Fibroblast of skin of left biceps (primary cell): ENCODE measurements at regions not wholly inside any gene's neighbourhood (a gene's known extent, or its start where the extent isn't known, plus 50 kb on each side); places are given as distances from the start of the nearest gene placed in this dataset.
A peak's percentile ranks its signal among the peaks of the same experiment; 100 is the strongest.

Experiments used
- DNase-seq, 2 experiments: peaks; one replicate each; pipeline ENCODE4 v3.0.0-alpha.2; 2013; ENCODE audit warnings: low read depth in 2 of 2

DNA sequence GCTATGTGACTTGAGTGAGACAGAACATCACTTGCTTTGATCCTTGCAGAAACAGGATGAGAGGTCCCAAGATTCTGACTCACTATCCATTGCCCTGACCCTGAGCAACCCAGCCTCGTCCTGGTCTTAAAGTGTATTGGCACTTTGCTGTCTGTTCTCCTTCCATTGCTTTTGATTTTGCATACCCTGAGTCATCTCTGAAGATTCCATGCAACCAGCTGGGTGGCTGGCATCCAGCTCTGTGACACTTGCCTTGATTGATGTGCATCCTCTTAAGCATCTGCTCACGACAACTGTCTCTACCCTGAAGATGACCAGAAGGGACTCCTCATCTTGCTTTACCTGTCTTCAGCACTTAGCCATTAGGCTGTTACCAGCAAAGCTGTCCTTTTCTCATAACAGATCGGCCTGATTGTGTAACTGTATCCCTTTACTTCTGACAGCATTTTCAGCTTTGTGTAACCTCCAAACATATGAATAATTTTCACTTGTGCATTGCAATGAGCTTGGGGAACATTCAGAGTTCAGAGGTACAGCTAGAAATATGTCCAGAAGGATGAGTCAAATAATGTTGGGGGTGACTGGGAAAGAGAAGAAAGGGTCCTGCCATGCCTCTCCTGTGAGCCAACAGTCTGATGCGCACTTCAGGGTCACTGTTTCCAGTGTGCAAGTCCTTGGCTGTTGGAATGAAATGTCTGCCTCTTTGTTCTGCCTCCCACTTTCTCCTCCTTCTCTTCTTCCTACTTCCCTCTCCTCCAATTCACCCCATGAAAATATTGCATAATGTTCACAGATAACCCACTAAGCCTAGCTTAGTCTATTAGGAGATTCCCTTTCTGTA is 249.7 kb upstream of the OSR1 start:
- peak in 1 of 2 experiments; percentile 54 for DNase-seq

DNA sequence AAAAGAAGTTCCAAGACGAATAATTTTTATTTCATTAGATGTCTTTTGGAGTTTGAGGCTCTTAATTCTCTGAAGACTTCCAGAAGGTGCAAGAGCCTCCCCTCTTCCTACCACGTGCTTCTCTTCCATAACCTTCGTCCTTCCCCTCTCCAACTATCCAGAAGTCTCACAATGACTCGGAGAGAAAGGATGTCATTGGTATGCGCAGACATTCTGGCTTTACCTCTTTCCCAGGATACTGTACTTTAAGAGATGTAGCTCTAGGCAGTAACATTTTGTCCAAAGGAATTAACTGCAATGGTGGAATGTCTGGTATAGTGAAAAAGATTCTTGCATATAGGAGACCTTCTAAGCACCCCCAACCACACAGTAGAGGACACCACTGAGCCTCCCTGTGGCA is 249.0 kb upstream of the OSR1 start:
- no peak for DNase-seq

DNA sequence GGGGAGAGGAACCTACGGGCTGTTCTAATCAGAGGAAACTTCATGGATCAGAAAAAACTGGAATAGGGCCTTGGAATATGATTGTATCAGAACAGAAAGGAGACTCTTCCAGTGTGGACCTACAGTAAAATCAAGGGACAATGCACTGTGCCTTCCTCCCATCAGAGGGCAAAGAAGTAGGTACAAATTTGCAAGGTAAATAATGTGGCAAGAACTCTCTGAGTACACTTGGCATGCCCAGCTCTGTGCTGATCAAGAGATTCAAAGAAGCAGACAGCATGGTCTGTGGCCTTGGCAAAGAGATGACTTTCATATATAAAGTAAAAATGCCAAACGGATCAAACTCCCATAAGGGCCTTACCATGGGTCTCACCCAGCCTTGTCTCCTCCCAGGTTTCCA is 242.6 kb upstream of the OSR1 start:
- DNase-seq: no peak

- DNase-seq: no peak
These were observed 242.1 kb upstream of the OSR1 start for GRCh38 chr2:19600506-19600905.

DNA sequence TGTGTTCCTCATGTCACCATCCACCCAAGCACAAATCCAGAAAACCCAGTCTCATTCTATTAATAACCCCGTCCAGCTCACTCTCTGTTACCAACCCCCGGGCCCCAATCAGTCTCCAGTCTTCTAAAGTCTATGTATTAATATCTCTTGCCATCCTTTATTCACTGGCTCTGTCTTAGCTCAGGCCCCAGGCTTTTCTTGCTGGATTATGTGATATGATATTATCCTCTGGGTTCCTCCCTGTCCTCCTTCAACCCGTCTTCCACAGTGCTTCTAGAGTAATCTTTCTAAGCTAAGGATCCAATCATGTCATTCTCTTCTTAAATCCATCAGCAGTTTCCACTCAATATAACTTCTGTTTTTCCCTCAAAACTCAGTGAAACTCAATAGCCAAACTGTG is 240.5 kb upstream of the OSR1 start:
- DNase-seq: no peak

DNA sequence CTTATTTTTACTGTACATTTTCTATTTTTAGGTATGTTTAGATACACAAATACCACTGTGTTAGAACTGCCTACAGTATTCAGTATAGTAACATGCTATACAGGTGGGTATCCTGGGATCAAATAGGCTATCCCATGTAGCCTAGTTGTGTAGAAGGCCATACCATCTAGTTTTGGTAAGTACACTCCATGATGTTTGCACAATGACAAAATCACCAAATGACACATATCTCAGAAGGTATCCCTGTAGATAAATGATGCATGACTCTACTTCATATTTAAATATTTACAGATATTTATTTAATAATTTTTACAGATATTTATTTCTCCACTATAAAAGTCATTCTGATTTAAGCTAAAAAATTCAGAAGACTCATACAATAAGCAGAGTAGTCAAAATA is 233.8 kb upstream of the OSR1 start:
- DNase-seq: no peak

- DNase-seq: no peak
These were observed 231.4 kb upstream of the OSR1 start for GRCh38 chr2:19589791-19590190.

DNA sequence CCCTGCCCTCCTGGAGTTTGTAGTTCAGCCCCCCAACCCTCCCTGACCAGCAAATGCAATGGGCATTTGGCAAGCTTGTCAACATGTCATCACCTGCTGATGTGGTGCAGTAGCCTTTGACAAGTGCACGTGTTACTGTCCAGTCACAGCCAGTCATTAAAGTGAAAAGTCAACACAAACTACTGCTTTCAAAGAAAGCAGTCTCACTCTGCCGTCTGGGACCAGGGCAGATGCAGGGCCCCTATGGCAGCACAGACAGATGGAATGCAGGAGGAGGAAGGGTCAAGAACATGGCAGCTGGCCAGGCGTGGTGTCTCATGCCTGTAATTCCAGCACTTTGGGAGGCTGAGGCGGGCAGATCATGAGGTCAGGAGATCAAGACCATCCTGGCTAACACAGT is 222.4 kb upstream of the OSR1 start:
- DNase-seq: no peak

DNA sequence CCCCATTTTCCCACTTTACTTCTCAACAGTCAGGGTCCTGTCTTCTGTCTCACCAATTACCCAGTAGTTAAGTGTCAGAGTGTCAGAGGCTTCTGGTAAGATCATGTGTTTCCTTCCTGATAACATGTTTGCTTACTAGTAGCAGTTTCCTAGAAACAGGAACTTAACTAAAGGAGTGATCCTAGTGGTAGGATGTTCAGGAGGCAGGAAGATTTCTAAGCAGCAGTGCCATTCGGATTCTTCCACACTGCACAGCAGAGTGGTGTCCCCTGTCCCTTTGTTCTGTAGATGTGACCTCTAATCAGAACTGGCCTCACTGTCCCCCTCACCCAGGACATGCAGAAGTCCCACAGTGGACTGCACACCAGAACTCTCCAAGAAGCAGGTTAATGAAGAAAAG is 221.8 kb upstream of the OSR1 start:
- no peak for DNase-seq

DNA sequence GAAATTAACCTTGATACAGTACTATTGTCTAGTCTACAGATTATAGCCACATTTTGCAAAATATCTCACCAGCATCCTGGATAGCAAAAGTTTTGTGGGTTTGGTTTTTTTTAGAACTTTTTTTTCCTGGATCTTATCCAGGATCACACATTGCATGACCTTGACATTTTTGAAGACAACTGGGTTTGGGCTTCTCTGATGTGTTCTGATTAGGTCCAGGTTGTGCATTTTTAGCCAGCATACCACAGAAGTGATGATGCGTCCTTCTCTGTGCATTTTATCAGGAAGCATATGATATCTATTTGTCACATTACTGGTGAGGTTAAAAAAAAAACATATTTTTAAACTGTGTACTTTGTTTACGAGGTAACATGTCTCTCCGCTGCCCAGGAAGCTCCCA is 221.0 kb upstream of the OSR1 start:
- peak; percentile 42 to 52 for DNase-seq

DNA sequence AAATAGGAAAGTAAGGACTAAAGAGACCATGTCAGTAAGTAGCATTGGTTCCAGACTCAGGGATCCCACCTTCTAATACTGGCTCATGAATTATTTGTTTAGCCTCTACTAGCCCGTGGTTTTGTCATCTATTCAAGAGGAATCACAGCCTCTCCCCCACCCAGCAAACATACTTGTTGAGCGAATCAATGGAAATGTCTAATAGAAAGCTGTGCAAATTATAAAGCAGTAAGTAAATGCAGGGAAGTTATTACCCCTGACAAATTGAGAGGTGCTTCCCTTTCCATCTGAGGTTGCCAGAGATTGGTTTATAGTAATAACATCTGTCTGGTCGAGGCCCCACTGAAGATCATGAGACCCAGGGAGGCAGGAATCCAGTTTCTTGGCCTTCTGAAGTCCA is 219.3 kb upstream of the OSR1 start:
- DNase-seq: peak in 1 of 2 experiments; percentile 24

GRCh38 chr2:19576411-19576810 is 218.0 kb upstream of the OSR1 start:
- no peak for DNase-seq

GRCh38 chr2:19575641-19576040 is 217.2 kb upstream of the OSR1 start:
- peak; percentile 69 to 70 for DNase-seq

GRCh38 chr2:19574778-19575260 is 216.4 kb upstream of the OSR1 start:
- DNase-seq: peak; percentile 83 to 84

- DNase-seq: no peak
These were observed 215.4 kb upstream of the OSR1 start for GRCh38 chr2:19573784-19574183.

DNA sequence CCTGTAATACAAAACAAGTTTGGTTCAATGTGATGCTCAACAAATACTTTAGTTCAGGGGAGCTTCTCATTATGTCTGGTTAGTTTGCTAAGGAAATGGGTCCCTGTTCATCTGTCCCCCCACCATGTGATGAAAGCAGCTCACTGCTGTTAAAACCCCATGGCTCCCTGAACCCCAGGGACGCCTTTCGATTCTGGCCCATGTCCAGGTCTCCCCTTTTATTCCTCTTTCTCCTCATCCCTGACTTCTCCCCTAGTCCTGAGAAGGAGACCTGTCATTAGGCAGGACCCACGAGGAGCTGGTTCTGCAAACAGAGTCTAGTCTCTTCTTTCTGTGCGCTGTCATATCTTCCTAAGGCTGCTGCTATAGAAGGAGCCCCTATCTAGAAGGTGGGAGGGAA is 213.3 kb upstream of the OSR1 start:
- DNase-seq: no peak

DNA sequence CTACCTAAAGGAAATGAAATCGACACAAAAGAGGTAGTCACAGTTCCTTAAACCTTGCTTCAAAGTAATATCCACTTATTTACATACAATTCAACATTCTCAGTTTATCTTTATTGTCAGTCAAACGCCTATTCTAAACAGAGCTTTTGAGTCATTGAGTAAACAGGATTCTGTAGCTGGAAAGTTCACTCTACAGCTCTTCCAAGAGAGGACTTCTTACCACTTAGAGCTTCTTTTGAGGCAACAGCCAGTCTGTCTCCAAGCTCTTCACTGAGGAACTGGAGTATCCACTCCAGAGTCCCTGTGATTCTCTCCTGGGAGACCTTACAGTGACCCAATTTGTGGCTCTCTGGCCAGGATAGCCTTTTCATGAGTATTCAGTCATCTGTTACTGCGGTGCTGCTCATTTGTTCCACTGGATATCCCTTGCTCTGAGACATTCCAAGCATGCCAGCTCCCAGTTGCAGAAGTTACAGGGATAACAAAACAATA is 210.9 kb upstream of the OSR1 start:
- no peak for DNase-seq

GRCh38 chr2:19568809-19569208 is 210.4 kb upstream of the OSR1 start:
- DNase-seq: no peak

DNA sequence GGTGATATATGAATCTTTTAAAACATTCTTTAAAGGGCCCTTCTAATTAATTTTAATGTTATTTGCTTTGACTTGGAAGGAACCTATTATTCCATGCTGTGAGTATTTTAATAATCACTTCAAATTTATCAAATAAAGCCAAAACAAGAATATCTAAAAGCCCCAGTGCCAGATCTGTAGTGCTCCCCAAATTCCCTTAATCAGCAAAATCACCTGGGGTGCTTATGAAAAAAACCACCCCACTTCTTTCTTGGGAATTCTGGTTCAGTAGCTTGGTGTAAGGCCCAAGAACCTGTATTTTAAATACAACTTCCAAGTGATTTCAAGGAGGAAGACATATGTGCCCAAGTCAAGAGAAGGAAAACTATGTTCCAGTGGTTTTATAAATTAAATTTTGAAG is 202.4 kb upstream of the OSR1 start:
- DNase-seq: no peak

GRCh38 chr2:19559596-19560240 is 201.3 kb upstream of the OSR1 start:
- DNase-seq: no peak

- no peak for DNase-seq
These were observed 198.2 kb upstream of the OSR1 start for GRCh38 chr2:19556648-19557047.

- DNase-seq: no peak
These were observed 196.1 kb upstream of the OSR1 start for GRCh38 chr2:19554520-19554919.

- no peak for DNase-seq
These were observed 193.8 kb upstream of the OSR1 start for GRCh38 chr2:19552270-19552669.
